Mesodermal cell (in vitro differentiated cells): ENCODE measurements at regions not wholly inside any gene's neighbourhood (a gene's known extent, or its start where the extent isn't known, plus 50 kb on each side); places are given as distances from the start of the nearest gene placed in this dataset.

Source experiments
- H3K27ac ChIP-seq: 2 replicates; pipeline ENCODE4 v1.7.0; 2013; ENCODE audit warnings: mild to moderate bottlenecking, low read depth, low read length, moderate library complexity; ENCODE audit not compliant: severe bottlenecking
- H3K36me3 ChIP-seq: 2 replicates; pipeline ENCODE4 v1.7.1; 2013; ENCODE audit warnings: mild to moderate bottlenecking, low read length, moderate library complexity; ENCODE audit not compliant: control insufficient read depth, insufficient read depth
- H3K4me1 ChIP-seq: one replicate; pipeline ENCODE4 v1.7.1; 2013; ENCODE audit warnings: mild to moderate bottlenecking, low read length; ENCODE audit not compliant: insufficient read depth, control insufficient read depth, poor library complexity, severe bottlenecking
- H3K4me3 ChIP-seq: 2 replicates; pipeline ENCODE4 v1.7.0; 2013; ENCODE audit warnings: low read length, control low read depth, mild to moderate bottlenecking; ENCODE audit not compliant: insufficient read depth, poor library complexity, severe bottlenecking; ENCODE audit errors: extremely low read depth
- H3K9me3 ChIP-seq: 2 replicates; pipeline ENCODE4 v1.7.1; 2013; ENCODE audit warnings: mild to moderate bottlenecking, low read length, moderate library complexity; ENCODE audit not compliant: control insufficient read depth
- WGBS, 2 experiments: methylation state at CpG; one replicate each; pipeline ENCODE4 v1.1.5; 2013; ENCODE audit warnings: missing lambda C conversion rate in 2 of 2; ENCODE audit not compliant: insufficient coverage in 2 of 2; 5-methylcytosine and 5-hydroxymethylcytosine counted together

GRCh38 chr3:151578495-151578894 is 117.6 kb upstream of the IGSF10 start:
- 80% methylated on average over 1 of the region's 1 CpG; no CpG with 5 or more reads in 1 of the 2 experiments for WGBS, 2 experiments

GRCh38 chr3:151576511-151577137 is 115.8 kb upstream of the IGSF10 start:
- Histone ChIP-seq H3K4me1 (no peaks in the 10 kb centered on the region), H3K27ac (no peak overlapping the region), H3K9me3 (no peaks in the 10 kb centered on the region), H3K36me3 (no peaks in the 10 kb centered on the region), H3K4me3 (no peak overlapping the region)
- 40% methylated on average over 1 of the region's 7 CpGs; no CpG with 5 or more reads in 1 of the 2 experiments for WGBS, 2 experiments

More at GRCh38 chr3:151578495-151578894, 117.6 kb upstream of the IGSF10 start:
- no peak overlapping the region for H3K27ac ChIP-seq
- no peaks in the 10 kb centered on the region for H3K4me1 ChIP-seq
- no peaks in the 10 kb centered on the region for H3K36me3 ChIP-seq
- no peaks in the 10 kb centered on the region for H3K9me3 ChIP-seq
- H3K4me3 ChIP-seq: no peak overlapping the region

GRCh38 chr3:151568184-151568583 is 107.3 kb upstream of the IGSF10 start:
- 100% methylated on average over 1 of the region's 4 CpGs; no CpG with 5 or more reads in 1 of the 2 experiments for WGBS, 2 experiments
- no peaks in the 10 kb centered on the region for H3K4me1 ChIP-seq
- no peaks in the 10 kb centered on the region for H3K9me3 ChIP-seq
- no peak overlapping the region for H3K4me3 ChIP-seq
- no peak overlapping the region for H3K27ac ChIP-seq
- no peaks in the 10 kb centered on the region for H3K36me3 ChIP-seq

GRCh38 chr3:151567477-151567876 is 106.6 kb upstream of the IGSF10 start:
- no peaks in the 10 kb centered on the region for H3K9me3 ChIP-seq
- WGBS, 2 experiments: 33 to 52% methylated on average over 2 of the region's 2 CpGs
- H3K4me3 ChIP-seq: no peak overlapping the region
- H3K4me1 ChIP-seq: no peaks in the 10 kb centered on the region
- H3K36me3 ChIP-seq: no peaks in the 10 kb centered on the region
- H3K27ac ChIP-seq: no peak overlapping the region

GRCh38 chr3:151564261-151564660 is 103.4 kb upstream of the IGSF10 start:
- H3K36me3 ChIP-seq: no peaks in the 10 kb centered on the region
- no peaks in the 10 kb centered on the region for H3K4me1 ChIP-seq
- H3K9me3 ChIP-seq: no peaks in the 10 kb centered on the region
- H3K4me3 ChIP-seq: no peak overlapping the region
- no peak overlapping the region for H3K27ac ChIP-seq
- WGBS, 2 experiments: 80 to 100% methylated on average over 1 of the region's 2 CpGs

GRCh38 chr3:151563305-151563704 is 102.4 kb upstream of the IGSF10 start:
- H3K27ac ChIP-seq: no peak overlapping the region
- no peaks in the 10 kb centered on the region for H3K36me3 ChIP-seq
- WGBS, 2 experiments: no CpG with 5 or more reads among the region's 2 CpGs
- H3K4me1 ChIP-seq: no peaks in the 10 kb centered on the region
- no peaks in the 10 kb centered on the region for H3K9me3 ChIP-seq
- no peak overlapping the region for H3K4me3 ChIP-seq

- H3K4me3 ChIP-seq: no peak overlapping the region
- H3K4me1 ChIP-seq: no peaks in the 10 kb centered on the region
- H3K36me3 ChIP-seq: no peaks in the 10 kb centered on the region
- H3K9me3 ChIP-seq: no peaks in the 10 kb centered on the region
- no peak overlapping the region for H3K27ac ChIP-seq
- WGBS, 2 experiments: 86 to 92% methylated on average over 1 to 3 of the region's 5 CpGs
Observed at GRCh38 chr3:151562891-151563290, 102.0 kb upstream of the IGSF10 start.

- no peaks in the 10 kb centered on the region for H3K4me1 ChIP-seq
- WGBS, 2 experiments: 67 to 100% methylated on average over 1 of the region's 3 CpGs
- no peak overlapping the region for H3K27ac ChIP-seq
- H3K4me3 ChIP-seq: no peak overlapping the region
- no peaks in the 10 kb centered on the region for H3K36me3 ChIP-seq
- H3K9me3 ChIP-seq: no peaks in the 10 kb centered on the region
Observed at GRCh38 chr3:151561878-151562277, 101.0 kb upstream of the IGSF10 start.

- no peak overlapping the region for H3K4me3 ChIP-seq
- no peaks in the 10 kb centered on the region for H3K9me3 ChIP-seq
- no peak overlapping the region for H3K27ac ChIP-seq
- H3K36me3 ChIP-seq: no peaks in the 10 kb centered on the region
- peaks cover under 1% of the 10 kb centered on the region for H3K4me1 ChIP-seq
- WGBS, 2 experiments: 100% methylated on average over 1 of the region's 2 CpGs; no CpG with 5 or more reads in 1 of the 2 experiments
Observed at GRCh38 chr3:151560738-151561137, 99.9 kb upstream of the IGSF10 start.

- no peak overlapping the region for H3K4me3 ChIP-seq
- no peak overlapping the region for H3K27ac ChIP-seq
- peaks cover 9% of the 10 kb centered on the region for H3K4me1 ChIP-seq
- no peaks in the 10 kb centered on the region for H3K9me3 ChIP-seq
- 75 to 90% methylated on average over 1 to 5 of the region's 5 CpGs for WGBS, 2 experiments
- no peaks in the 10 kb centered on the region for H3K36me3 ChIP-seq
Observed at GRCh38 chr3:151559736-151560135, 98.9 kb upstream of the IGSF10 start.

GRCh38 chr3:151558661-151559060 is 97.8 kb upstream of the IGSF10 start:
- Histone ChIP-seq H3K4me3 (no peak overlapping the region), H3K27ac (no peak overlapping the region), H3K36me3 (no peaks in the 10 kb centered on the region), H3K4me1 (peaks cover 9% of the 10 kb centered on the region), H3K9me3 (no peaks in the 10 kb centered on the region)
